MCF 10A (cell line): ENCODE measurements at regions not wholly inside any gene's neighbourhood (a gene's known extent, or its start where the extent isn't known, plus 50 kb on each side); places are given as distances from the start of the nearest gene placed in this dataset.

Experiments
- BruUV-seq: library from RNA; stranded (reverse); fragments of 400-500 nt; replicated peaks from 2 replicates; lab custom pipeline; 2021; lab: Mats Ljungman, UMichigan
- CTCF ChIA-PET: fragments of 300-600 bp; sonication (Branson Sonifier 250); formaldehyde crosslinking; extraction: SDS; loops from one replicate; lab custom pipeline; 2021; ENCODE audit warnings: antibody characterized with exemption, inconsistent platforms; lab: Yijun Ruan, JAX
- POLR2A ChIA-PET: fragments of 300-600, 350-650 bp; sonication (Branson Sonifier 250); formaldehyde crosslinking; extraction: SDS; loops from one replicate; lab custom pipeline; 2020; ENCODE audit warnings: antibody characterized with exemption, inconsistent platforms; lab: Yijun Ruan, JAX
- DNase-seq: peaks from one replicate; pipeline ENCODE4 v3.0.0-alpha.2; 2018; ENCODE audit not compliant: unreplicated experiment
- H3K27ac Mint-ChIP-seq: one replicate; pipeline ENCODE4 v1.8.0; 2022; ENCODE audit warnings: mild to moderate bottlenecking, low read depth, mixed read lengths; ENCODE audit not compliant: unreplicated experiment
- H3K27me3 Mint-ChIP-seq: one replicate; pipeline ENCODE4 v1.8.0; 2022; ENCODE audit warnings: mixed read lengths; ENCODE audit not compliant: insufficient read depth, unreplicated experiment
- H3K36me3 Mint-ChIP-seq: one replicate; pipeline ENCODE4 v1.8.0; 2022; ENCODE audit warnings: mild to moderate bottlenecking, moderate library complexity, mixed read lengths; ENCODE audit not compliant: insufficient read depth, unreplicated experiment
- H3K4me1 Mint-ChIP-seq: one replicate; pipeline ENCODE4 v1.8.0; 2022; ENCODE audit warnings: mixed read lengths; ENCODE audit not compliant: insufficient read depth, unreplicated experiment
- H3K4me3 Mint-ChIP-seq: one replicate; pipeline ENCODE4 v1.8.0; 2022; ENCODE audit warnings: mild to moderate bottlenecking, moderate library complexity, mixed read lengths; ENCODE audit not compliant: unreplicated experiment
- H3K9me3 Mint-ChIP-seq: one replicate; pipeline ENCODE4 v1.8.0; 2022; ENCODE audit warnings: mixed read lengths; ENCODE audit not compliant: unreplicated experiment
- CTCF ChIP-seq: fragments of 200-600 bp; IDR thresholded peaks from one replicate; pipeline ENCODE4 v1.8.0; 2022; ENCODE audit warnings: antibody characterized with exemption, mild to moderate bottlenecking; ENCODE audit not compliant: unreplicated experiment
- intact Hi-C: fragments of 100-400 bp; cut with micrococcal nuclease; formaldehyde crosslinking; loops from 2 replicates; pipeline ENCODE4 v1.14.1; 2022

GRCh38 chr22:47442821-47443220 is 680.4 kb downstream of the TBC1D22A start:
- no peaks in the 10 kb centered on the region for H3K36me3 Mint-ChIP-seq
- no peaks in the 10 kb centered on the region for H3K4me1 Mint-ChIP-seq
- no peak overlapping the region for H3K27ac Mint-ChIP-seq
- CTCF ChIA-PET: no interaction called here
- no peak for DNase-seq
- H3K4me3 Mint-ChIP-seq: no peak overlapping the region
- no peaks in the 10 kb centered on the region for H3K27me3 Mint-ChIP-seq
- peaks cover 18% of the 10 kb centered on the region for H3K9me3 Mint-ChIP-seq
- POLR2A ChIA-PET: no interaction called here
- intact Hi-C loops: no loop called here
- TF ChIP-seq CTCF: no peak
- no TSS peak for BruUV-seq

- Mint-ChIP-seq H3K4me3 (no peak overlapping the region), H3K27me3 (peaks cover 8% of the 10 kb centered on the region), H3K4me1 (no peaks in the 10 kb centered on the region), H3K27ac (no peak overlapping the region), H3K9me3 (peaks cover 24% of the 10 kb centered on the region), H3K36me3 (no peaks in the 10 kb centered on the region)
- no peak for DNase-seq
- no TSS peak for BruUV-seq
- POLR2A ChIA-PET: no interaction called here
- TF ChIP-seq CTCF: no peak
- intact Hi-C loops: no loop called here
- CTCF ChIA-PET: no interaction called here
Observed at GRCh38 chr22:47439643-47440265, 677.3 kb downstream of the TBC1D22A start.

- peaks cover 24% of the 10 kb centered on the region for H3K9me3 Mint-ChIP-seq
Observed at GRCh38 chr22:47437636-47438035, 675.2 kb downstream of the TBC1D22A start.

GRCh38 chr22:47437110-47437509 is 674.7 kb downstream of the TBC1D22A start:
- H3K4me1 Mint-ChIP-seq: no peaks in the 10 kb centered on the region
- H3K9me3 Mint-ChIP-seq: peaks cover 24% of the 10 kb centered on the region
- H3K4me3 Mint-ChIP-seq: no peak overlapping the region
- CTCF ChIA-PET: no interaction called here
- H3K27me3 Mint-ChIP-seq: peaks cover 8% of the 10 kb centered on the region
- no peak overlapping the region for H3K27ac Mint-ChIP-seq
- BruUV-seq: no TSS peak
- DNase-seq: no peak
- intact Hi-C loops: no loop called here
- H3K36me3 Mint-ChIP-seq: no peaks in the 10 kb centered on the region
- no peak for TF ChIP-seq CTCF
- POLR2A ChIA-PET: no interaction called here

More at GRCh38 chr22:47437636-47438035, 675.2 kb downstream of the TBC1D22A start:
- POLR2A ChIA-PET: no interaction called here
- CTCF ChIA-PET: no interaction called here
- no peak overlapping the region for H3K4me3 Mint-ChIP-seq
- no TSS peak for BruUV-seq
- H3K4me1 Mint-ChIP-seq: no peaks in the 10 kb centered on the region
- no peaks in the 10 kb centered on the region for H3K36me3 Mint-ChIP-seq
- no peak for DNase-seq
- no peak overlapping the region for H3K27ac Mint-ChIP-seq
- TF ChIP-seq CTCF: no peak
- peaks cover 8% of the 10 kb centered on the region for H3K27me3 Mint-ChIP-seq
- intact Hi-C loops: no loop called here
